Peyer's patch (tissue), 4 donors: ENCODE measurements at regions not wholly inside any gene's neighbourhood (a gene's known extent, or its start where the extent isn't known, plus 50 kb on each side); places are given as distances from the start of the nearest gene placed in this dataset.

ENCODE experiments used
- CTCF ChIP-seq, 6 experiments: fragments of 450-650 bp in 4 of 6; fragments of 200-600 bp in 2 of 6; sonication (generic) in 1 of 6; IDR thresholded peaks; one replicate each; pipeline ENCODE4 v1.5.1; 2017 to 2019; ENCODE audit warnings: antibody characterized with exemption in 6 of 6, mild to moderate bottlenecking in 3 of 6, moderate library complexity in 1 of 6
- POLR2A ChIP-seq, 2 donors: fragments of 450-650 bp; IDR thresholded peaks; one replicate each; pipeline ENCODE4 v1.5.1; 2017; ENCODE audit warnings: antibody characterized with exemption in 2 of 2, mild to moderate bottlenecking in 2 of 2, moderate library complexity in 2 of 2

GRCh38 chr15:95975212-95975611 is 355.3 kb upstream of the NR2F2 start:
- TF ChIP-seq CTCF (IDR thresholded peaks at IDR 0.05) (no peak), POLR2A (IDR thresholded peaks at IDR 0.05) (no peak)
